GM11168 (cell line): ENCODE measurements at regions not wholly inside any gene's neighbourhood (a gene's known extent, or its start where the extent isn't known, plus 50 kb on each side); places are given as distances from the start of the nearest gene placed in this dataset.

Experiments
- in situ Hi-C: fragments of 300-500 bp; cut with MboI; formaldehyde crosslinking; loops from one replicate; pipeline ENCODE4 v1.12.0; 2022; ENCODE audit warnings: low sequenced_read_pairs; ENCODE audit not compliant: unreplicated experiment

- in situ Hi-C loops, result no loop called here
Measured at GRCh38 chr2:164048729-164049128, 312.9 kb upstream of the FIGN start.

- in situ Hi-C loops, result no loop called here
Measured at GRCh38 chr2:164046040-164046439, 310.2 kb upstream of the FIGN start.

DNA sequence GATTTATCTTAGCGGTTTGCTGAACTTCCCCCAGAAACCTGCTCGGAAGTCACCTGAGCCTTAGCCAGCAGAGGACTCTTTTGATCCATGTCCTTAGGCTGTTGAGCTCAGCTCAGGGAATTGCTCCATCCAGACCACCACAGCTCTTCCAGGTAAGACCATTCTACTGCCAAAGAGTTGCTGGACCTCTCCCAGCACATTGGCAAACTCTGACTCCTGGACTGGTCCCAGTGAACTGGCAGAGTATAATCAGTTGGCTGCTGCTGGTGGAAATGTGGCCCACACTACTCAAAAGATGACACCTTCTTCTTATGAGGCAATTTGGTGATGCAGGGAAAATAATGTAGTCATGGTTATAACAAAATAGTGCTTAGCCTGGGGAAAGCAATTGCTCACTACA is 308.8 kb upstream of the FIGN start:
- in situ Hi-C loops, result no loop called here

DNA sequence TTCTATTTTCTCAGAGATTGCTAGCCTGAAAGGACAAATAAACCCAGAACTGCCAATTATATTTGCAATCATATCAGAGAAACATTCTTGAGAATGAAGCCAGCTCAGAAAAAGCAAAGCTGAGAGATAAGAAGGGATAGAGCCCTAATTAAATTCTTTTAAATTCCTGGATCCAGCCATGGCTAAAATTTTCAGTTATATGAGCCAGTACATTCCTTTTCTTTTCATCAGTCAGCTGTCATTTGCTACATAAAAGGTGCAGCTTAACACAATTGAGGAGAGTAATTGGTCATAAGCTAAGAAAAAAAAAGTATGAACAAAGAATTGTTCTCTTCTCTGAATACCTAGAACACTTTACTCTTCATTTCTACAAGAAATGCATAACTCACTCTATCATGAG is 303.5 kb upstream of the FIGN start:
- in situ Hi-C loops, result no loop called here

DNA sequence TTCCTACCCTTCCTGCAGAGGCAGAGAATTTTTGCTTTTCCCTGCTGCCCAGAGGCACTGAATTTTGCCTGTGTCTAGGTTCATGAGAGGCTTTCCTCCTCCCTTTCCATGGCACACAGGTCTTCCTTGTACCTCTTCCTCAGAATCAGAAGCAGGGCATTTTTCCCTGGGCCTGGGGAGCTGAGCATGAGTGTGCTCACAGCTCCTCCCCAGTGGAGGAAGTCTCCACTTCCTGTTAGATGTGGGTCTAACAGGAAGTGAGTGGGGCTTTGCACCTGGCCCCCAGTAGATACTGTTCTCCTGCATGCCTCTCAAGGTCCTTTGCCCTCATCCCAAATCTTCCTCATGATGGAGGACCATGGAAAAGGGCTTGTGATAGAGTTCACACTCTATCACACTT is 297.2 kb upstream of the FIGN start:
- in situ Hi-C loops, result no loop called here

DNA sequence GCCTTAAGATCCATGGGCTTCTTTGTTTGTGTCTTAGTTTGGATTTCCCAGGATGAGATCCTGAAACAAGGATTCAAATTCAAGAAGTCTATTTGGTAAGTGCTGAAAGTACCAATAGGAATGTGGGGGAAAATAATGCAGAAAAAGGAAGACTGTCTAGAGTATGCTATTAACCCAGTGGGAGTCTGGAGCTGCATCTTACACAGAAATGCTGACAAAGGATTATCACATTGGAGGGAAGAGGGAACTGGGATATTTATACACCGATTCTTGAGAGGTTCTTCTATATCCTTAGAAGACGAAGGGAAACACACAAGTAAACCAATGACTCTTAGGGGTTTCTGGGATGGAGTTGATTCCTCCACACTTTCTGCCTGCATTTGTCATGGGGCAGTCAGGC is 294.8 kb upstream of the FIGN start:
- in situ Hi-C loops, result no loop called here

DNA sequence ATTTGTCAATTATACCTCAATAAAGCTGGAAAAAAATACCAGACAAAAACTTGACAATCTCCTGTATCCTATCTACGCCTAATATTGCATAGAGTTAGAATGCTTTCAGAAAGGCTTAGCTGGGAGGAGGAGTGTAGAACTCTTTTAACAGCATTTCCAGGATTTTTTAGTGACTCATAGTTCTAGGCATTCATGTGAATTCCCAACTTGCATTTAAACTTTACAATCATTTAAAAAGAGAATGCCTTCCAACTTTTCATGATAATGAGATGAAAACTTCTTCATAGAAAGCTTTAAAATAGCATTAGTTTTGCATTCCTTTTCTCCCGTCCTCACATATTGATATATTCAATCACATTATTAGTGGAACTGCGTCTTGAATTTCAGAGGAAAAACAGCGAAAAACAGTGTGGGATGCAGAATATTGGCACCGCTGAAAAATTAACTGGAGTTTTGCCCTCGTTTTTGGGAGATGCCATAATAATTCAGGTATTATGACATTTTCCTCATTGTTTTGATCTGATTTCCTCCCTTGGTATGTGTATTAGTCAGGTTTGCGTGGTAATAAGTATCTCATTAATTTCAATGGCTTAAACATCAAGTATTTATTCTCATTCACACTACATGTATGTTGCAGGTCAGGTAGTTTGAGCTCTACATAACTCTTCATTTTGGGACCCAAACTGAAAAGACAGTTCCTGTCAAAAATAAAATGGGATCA is 293.2 kb upstream of the FIGN start:
- in situ Hi-C loops, result no loop called here

DNA sequence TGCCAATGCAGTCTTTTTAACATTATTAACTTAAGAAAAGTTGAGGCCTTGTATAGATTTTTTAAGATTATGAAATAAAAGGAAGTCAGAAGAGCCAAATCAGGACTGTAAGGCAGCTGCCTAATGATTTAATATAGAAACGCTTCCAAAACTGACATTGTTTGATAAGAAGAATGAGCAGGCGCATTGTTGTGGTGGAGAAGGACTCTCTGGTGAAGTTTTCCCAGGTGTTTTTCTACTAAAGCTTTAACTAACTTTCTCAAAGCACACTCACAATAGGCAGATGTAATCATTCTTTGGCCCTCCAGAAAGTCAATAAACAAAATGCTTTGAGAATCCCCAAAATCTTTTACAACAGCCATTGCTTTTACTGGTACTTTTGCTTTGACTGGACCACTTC is 288.6 kb upstream of the FIGN start:
- in situ Hi-C loops, result no loop called here

DNA sequence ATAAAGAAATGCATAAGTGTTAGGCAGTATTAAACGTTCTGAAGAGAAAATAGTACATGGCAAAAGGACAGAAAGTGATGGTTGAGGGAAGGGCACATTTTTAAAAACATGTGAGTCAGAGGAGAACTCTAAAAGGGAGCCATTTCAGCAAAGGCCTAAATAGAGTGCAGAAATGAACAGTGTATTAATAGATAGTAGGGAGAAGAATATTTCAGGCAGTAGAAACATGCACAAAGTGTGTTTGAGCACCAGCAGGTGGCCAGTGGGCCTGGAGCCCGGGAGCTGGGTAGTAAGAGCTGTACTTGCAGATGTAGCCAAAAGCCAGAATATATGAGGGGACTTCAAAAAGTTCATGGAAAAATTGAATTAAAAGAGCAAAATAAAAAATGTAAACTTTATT is 288.1 kb upstream of the FIGN start:
- in situ Hi-C loops, result no loop called here

DNA sequence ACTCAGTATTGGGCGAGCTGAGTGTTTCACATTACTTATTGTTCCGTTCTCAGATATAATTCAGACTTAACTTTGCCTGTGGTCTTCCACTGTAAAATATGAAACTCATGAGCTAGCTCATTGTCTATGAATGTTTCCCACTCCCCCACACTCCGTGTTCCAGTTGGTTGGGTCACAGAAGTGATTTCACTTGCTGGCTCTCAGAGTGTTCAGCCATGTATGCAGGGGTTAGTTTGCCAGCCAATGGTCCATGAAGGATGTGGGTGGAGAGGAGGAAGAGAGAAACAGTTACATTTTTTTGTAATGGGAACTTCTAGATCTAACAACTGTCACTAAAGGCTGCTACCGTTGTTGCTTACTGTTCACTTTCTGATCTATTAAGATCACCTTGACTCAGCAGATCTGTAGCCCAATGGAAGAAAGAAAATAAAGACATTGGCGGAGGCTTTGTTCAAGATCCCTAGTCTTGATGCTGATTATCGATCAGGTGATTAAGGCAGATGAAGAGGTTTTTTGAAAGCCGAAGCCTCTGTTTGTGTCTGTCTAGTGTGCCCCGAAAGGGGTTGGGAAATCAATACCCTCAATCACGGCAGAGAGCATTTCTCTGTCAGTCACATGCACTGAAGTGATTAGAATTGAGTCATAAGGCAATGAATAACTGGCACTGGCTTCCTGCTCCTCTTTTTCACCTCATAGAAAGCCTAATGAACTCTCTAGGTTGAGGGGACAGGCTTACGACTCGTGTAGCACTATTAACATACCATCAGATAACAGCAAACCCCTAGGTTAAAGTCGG is 279.7 kb upstream of the FIGN start:
- in situ Hi-C loops, result no loop called here

DNA sequence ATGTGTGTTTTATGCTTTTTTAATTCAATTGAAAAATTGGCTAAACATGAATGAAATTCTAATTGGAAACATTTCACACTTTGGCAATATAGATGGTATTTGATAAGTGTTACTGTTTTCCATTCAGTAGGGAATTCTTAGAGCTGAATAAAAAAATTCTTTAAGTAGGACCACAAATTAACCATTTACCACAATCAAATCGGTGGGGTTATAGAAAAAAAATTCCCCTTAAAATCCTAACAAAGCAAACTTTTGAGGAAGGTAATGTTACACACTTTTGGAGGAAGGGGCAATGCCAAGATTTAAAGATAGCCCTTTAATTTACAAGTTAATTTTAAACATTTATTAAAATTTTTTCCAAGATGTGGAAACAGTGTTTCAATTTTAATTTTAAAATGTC is 279.0 kb upstream of the FIGN start:
- in situ Hi-C loops, result no loop called here

DNA sequence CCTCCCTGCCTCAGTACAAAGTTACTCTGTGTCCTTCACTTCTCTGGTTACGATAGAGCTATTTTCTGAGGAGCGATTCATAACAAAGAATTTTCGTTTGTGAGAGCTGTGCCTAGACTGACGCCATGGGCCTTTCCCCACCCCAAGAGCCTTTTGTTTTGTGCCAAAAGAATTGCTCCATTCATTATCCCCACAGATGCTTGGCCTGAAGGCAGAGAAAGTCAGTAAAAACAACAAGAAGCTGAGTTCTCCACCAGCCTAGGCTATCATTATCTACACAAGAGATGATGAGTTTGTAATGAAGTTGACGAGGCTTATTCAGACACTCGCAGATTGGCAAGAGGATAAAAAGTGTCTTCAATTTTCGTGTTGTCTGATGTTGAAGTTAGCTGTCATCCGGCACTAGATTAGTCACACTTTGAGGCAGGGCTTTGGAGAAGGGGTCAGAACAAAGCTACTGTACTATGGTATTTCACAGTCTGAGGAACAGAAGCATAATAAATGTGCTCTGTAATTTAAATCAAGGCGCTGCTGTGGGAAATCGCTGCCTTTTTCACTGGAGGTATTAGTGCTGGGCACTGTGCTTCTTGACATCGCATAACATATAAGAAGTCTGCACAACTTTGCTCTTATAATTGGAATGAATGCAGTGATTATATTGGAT is 278.4 kb upstream of the FIGN start:
- in situ Hi-C loops, result no loop called here

DNA sequence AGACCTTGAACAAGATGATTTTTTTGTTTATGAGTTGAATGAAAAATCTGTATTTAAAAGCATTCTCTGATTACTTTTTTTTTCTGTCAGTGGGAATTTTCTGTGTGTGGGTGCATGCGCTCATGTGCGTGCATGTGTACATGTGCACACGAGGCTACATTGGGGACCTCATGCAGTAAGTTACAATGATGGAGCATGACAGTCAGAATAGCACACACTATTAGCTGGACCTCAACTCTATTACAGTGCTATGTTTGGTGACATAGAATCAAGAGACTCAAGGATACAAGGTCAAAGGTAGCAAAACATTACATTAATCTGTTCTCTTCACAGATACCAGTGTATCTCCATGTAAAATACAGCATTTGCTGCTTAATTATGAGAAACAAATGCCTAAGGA is 276.8 kb upstream of the FIGN start:
- in situ Hi-C loops, result no loop called here

- in situ Hi-C loops, result no loop called here
Measured at GRCh38 chr2:164009756-164010337, 274.0 kb upstream of the FIGN start.

GRCh38 chr2:164008752-164009151 is 272.9 kb upstream of the FIGN start:
- in situ Hi-C loops, result no loop called here

DNA sequence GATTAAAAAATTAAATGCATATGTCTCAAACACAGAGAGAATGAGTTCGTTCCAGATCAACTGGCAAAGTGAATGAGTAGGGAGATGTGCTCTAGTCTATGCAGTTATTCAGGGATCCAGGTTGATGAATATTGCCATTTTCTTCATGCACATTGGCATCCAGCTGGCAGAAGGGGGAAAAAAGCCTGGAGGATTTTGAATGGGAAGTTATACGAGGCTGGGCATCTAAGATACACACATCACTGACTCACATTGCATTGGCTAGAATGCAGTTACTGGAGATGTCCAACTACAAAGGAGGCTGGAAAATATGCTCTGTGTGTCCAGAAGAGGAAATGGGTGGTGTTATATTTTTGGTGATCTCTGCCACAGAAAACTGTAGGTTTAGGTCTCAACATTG is 270.9 kb upstream of the FIGN start:
- in situ Hi-C loops, result no loop called here

DNA sequence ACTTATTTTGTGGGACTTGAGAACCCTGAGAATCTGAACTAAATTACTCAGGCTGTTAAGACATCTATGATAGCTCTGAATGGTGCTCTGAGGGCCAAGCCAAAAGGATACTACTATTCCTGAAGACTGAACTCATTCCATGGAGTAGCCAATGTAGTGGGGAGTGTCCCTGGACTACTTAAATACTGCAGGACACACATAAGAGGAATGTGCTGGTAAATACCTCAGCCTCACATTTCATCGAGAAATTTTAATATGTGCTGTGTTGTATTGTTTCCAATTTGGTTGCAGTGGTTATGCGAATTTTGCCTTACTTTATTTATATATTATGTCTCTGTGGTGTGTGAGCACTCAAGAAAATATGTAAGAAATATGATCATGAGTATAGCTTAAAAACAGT is 264.4 kb upstream of the FIGN start:
- in situ Hi-C loops, result no loop called here

DNA sequence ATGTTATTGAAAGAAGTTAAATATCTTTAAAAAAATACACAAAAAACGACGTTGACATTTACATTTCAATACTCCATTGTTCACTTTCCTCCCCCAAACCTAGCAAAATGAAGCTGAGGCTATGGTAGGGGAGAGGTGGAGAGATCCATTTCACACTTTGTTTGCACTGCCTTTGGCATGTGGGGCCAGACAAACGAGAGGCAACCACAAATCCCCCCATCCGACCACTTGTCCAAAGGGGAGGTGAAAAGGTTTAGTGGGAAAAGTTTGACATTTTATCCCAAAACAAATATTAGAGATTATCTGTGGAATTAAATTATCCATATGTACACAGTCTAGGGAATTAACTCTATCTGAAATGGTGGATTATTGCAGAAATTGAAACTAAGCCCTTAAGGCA is 261.7 kb upstream of the FIGN start:
- in situ Hi-C loops, result no loop called here

GRCh38 chr2:163990541-163990940 is 254.7 kb upstream of the FIGN start:
- in situ Hi-C loops, result no loop called here

DNA sequence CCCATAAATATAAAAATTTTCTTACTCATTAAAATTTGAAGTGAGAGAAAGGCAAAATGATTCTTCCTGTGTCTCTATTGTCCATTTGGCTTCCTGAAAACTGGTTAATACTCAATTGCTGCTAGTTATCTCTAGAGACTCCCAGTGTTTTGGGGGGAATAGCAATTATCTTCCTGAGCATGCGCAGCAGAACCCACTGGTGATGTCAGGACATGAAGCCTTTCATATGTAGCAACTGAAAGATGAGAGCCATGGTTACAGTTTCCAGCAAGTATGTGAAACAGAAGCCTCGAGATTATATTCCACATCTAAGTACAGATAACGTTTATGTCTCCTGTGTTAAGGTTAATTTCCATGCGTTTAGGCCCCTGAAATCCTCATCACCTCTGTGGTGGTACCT is 254.3 kb upstream of the FIGN start:
- in situ Hi-C loops, result no loop called here
